GM18907 (cell line): ENCODE measurements at regions not wholly inside any gene's neighbourhood (a gene's known extent, or its start where the extent isn't known, plus 50 kb on each side); places are given as distances from the start of the nearest gene placed in this dataset.

Source experiments
- ATAC-seq: cut with Tn5 transposase; IDR thresholded peaks from one replicate; pipeline ENCODE4 v1.9.1; 2021; ENCODE audit warnings: mild to moderate bottlenecking, moderate library complexity; ENCODE audit not compliant: unreplicated experiment

GRCh38 chr10:76735866-76736265, 901.7 kb downstream of the KCNMA1 start:
- ATAC-seq, result no peak

DNA sequence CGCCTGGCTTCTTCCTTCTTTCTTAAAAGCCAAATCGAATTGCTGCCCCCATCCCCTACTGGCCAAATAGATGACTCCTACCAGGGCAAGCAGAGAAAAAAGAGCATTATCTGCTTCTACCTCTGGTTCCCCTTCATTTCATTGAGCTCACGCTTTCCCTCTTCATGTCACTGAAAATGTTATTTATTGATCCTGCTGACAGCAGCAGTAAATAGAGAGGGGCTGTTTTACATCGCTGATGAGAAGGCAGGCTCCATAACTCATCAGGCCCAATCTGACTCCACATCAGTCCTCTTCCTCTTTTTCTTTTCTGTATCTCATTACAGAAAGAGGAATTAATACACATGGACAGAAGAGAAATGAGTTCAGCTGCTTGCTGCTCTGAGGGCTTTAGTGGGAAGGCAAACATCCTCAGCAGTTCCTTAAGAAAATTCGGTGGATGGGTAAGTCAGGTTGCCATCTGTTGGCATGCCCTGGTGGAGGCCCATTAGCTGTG, 904.1 kb downstream of the KCNMA1 start:
- no peak for ATAC-seq

- ATAC-seq, result no peak
Measured at GRCh38 chr10:76732306-76732705, 905.3 kb downstream of the KCNMA1 start.

DNA sequence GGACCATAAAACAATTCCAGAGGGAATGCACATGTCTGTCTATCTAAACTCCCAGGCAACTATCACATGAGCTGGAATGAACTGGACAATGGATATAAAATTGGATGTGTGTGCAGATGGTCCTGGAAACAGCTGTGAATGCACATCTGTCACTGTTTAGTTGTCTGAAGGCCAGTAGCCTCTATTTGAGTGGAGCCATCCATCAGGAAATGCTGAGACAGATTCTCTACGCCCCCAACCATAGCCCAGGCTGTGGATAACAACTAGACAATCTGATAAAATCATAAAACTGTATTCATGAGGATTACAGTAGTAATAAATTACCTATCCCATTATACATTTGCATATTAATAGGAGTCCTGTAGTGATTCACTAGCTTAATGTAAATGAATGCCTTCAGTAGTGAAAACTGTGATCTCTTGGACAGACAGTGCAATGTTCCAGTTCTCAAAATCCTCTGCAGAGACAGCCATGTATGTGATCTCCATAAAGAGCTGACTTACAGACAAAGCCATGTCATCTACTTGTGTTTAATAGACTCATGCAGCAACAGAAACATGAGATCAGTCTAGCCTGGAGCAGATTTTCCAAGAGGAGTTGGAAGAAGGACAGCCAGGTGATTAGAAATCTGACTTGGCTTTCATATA, 907.6 kb downstream of the KCNMA1 start:
- ATAC-seq, result no peak

DNA sequence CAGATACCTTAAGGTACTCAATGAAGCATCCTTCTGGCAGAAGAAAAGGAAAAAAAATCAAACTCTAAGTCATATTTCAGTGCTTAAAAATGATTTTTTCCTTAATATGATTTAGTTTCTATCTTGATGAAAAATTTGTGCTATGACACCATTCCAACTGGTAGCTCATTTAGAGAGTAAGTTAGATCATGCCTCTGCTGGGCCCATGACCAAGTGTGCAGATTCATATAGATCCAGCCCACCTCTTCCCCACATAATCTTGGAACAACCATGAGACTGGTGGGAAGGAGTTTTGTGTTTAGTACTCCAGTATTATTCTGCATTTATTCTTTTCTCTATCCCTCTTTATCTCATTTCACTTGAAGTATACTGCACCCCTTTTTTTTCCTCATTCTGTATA, 908.3 kb downstream of the KCNMA1 start:
- ATAC-seq, result no peak

DNA sequence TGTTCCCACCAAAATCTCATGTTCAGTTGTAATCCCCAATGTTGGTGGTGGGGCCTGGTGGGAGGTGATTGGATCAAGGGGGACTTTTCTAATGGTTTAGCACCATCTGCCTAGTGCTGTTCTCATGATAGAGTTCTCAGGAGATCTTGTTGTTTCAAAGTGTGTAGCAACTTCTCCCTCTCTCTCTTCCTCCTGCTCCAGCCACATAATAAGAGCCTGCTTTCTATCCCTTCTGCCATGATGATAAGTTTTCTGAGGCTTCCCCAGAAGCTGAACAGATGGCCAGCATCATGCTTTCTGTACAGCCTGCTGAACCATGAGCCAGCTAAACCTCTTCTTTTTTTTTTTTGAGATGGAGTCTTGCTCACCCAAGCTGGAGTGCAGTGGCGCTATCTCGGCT, 910.6 kb downstream of the KCNMA1 start:
- ATAC-seq, result no peak

DNA sequence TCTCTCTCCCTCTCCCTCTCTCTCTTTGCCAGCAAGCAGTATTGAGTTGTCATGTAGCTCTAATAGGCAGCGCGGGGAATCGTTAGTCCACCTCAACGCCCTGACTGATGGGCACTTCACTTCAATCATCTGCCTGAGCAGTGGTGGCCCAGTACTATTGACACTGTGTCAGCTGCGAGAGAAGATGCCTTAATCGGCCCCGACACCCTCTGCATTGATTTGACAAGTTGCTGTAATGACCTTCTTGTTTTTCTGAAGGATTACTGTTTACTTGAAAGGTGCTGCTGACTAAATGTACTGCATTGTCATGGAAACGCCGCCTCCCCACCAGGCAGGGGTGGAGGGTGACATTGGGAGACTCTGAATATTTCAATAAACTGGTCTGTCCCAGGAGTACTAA, 913.8 kb downstream of the KCNMA1 start:
- ATAC-seq, result no peak

DNA sequence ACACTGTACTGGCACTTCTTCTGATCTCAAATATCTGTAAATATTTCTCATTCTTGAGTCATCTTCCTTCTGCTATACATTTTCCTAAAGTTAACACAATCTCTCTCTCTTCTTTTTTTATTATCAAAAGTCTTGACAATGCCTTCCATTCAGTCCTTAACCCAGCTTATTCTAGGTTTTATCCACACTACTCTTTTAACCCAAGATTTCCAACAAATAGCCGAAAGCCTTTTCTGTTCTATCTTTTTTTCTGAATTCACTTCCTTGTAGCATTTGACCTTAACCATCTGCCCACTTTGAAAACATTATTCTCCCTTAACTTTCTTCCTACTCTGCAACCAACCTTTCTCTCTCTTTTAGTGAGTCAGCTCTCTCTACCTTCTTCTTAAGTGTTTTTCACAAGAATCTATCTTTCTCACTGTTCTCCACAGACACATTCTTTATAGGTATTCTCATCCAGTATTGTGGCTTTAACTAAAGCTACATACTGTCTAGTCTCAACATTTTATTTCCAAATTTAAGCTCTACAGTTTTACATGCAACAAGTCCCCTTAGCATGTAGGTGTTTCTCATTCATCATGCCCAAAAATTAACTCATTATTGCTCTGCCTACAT, 915.6 kb downstream of the KCNMA1 start:
- no peak for ATAC-seq

DNA sequence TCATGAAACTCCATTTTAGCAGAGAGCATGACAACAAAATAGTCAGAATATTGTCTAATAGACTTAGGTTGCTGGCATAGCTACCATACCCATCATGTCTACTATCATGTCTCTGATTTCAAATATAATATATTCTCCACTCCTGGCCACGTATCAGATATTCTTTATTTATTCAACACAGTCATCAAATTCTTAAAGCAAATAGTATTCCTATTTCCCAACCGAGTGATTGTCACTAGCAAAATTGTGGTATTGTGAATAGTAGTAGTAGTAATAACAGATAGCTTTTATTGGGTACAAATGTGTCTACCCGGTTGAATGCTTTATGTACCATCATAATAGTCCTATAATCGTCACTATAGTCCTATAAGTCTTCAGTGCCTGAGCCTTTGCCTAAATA, 918.6 kb downstream of the KCNMA1 start:
- ATAC-seq, result no peak

- ATAC-seq, result no peak
Measured at GRCh38 chr10:76717141-76717540, 920.5 kb downstream of the KCNMA1 start.

DNA sequence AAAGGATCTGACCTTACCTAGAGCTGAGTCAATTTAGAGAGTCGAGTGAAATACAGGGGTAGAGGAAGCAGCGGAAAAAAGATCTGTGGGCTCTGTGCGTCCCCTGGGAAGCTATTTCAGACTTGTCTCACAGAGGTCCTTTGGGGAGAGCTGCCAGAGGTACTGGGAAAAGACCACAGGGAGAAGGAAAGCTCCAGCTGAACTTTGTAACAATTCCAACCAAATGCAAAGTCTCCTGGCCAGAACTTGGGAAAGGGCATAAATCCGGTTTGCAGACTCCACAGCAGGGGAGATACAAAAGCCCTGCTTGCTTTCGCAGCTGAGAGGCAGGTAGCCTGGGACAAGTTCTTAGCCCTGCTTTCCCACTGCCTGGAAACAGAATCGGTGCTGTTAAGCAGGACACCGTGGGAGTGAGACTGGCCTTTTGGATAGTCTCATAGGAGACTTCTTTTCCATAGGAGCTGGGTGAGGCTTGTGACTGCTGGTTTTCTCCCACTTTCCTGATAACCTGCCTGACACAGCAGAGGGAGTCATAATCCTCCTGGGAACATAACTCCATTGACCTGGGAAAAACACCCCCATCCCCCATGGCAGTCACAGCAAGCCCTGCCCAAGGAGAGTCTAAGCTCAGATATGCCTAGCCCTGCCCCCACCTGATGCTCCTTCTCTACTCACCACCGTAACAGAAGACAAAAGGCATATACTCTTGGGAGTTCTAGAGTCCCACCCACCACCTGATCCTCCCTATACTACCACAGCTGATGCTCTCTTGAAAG, 926.2 kb downstream of the KCNMA1 start:
- no peak for ATAC-seq

DNA sequence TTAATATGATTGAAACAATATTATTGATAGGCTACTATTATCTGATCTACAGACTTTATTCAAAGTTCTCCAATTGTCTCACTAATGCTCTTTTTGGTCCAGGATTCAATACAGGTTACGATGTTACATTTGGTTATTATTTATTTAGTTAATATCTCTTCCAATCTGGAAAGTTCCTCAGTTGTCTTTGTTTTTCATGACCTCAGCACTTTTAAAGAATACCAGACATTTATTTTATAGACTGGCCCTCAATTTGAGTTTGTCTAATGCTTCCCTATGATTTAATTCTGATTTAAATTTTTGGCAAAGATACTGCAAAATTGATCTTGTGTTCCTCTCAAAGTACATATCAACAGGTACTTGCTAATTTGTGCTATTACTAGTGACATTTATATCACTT, 937.4 kb downstream of the KCNMA1 start:
- no peak for ATAC-seq

- no peak for ATAC-seq
Measured at GRCh38 chr10:76697923-76698322, 939.7 kb downstream of the KCNMA1 start.

DNA sequence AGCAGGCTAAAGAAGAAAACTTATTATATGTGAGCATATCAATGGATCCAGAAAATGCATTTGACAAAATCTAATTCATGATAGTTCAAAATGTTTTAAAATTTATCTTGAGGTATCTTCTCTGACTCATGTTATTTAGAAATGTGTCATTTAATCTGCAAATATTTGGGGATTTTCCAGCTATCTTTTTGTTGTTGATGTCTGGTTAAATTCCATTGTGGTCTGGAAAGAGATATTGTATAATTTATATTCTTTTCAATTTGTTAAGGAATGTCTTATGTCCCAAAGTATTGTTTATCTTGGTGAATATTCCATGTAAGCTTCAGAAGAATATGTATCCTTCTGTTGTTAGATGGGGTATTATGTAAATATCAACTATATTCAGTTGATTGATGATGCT, 942.5 kb downstream of the KCNMA1 start:
- no peak for ATAC-seq

GRCh38 chr10:76686201-76686600, 951.4 kb downstream of the KCNMA1 start:
- ATAC-seq, result no peak

DNA sequence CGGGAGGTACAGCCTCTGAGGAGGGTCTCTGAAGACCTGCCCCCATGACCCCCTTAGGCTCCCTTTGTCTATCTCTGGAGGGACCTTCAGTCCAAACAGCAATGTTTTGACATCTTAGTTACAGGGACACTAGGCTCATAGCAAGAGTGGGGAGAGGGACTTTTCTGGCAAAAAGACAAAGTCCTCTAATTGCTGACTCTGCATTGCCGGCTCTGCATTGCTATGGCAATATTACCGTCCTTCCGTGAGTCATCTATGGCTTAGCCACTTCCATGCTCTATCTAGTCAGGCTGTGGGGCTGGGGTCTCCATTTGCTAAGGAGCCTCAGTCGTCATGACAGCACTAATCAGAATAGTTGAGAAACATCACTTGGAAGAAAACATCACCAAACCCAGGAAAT, 952.6 kb downstream of the KCNMA1 start:
- no peak for ATAC-seq

GRCh38 chr10:76681153-76681552, 956.5 kb downstream of the KCNMA1 start:
- no peak for ATAC-seq

DNA sequence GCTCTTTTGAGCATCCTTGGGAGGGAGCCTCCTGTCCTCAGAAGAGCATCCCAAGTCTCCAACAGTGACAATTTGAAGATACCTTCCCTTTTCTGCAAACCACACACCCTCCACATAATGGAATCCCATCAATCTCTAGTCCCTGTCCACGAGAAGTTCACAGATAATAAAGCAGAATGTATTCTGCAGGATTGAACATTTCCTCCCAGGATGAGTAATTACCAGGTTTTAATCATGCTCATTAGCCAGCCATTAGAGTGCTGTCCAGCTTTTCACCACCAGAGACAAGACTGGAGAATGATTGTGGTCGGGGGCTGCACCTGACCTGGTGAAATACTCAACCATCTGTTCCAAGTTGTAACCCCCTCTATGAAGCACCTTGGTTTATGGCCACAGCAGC, 958.6 kb downstream of the KCNMA1 start:
- no peak for ATAC-seq

- no peak for ATAC-seq
Measured at GRCh38 chr10:76675951-76676587, 961.5 kb downstream of the KCNMA1 start.

- ATAC-seq, result no peak
Measured at GRCh38 chr10:76675561-76675950, 962.1 kb downstream of the KCNMA1 start.
